SU-DHL-6 (cell line): ENCODE measurements at regions not wholly inside any gene's neighbourhood (a gene's known extent, or its start where the extent isn't known, plus 50 kb on each side); places are given as distances from the start of the nearest gene placed in this dataset.

Experiments
- CTCF ChIP-seq: fragments of 200-600 bp; sonication (generic); IDR thresholded peaks from one replicate; pipeline ENCODE4 v1.5.1; 2017; ENCODE audit warnings: antibody characterized with exemption, mild to moderate bottlenecking, low read length, moderate library complexity; ENCODE audit not compliant: insufficient read depth, poor library complexity, severe bottlenecking
- EZH2phosphoT487 ChIP-seq: fragments of 200-600 bp; sonication (generic), shearing (Covaris generic); conservative IDR thresholded peaks from 2 replicates; pipeline ENCODE4 v1.6.1; 2018; ENCODE audit warnings: mild to moderate bottlenecking, antibody characterized with exemption, low read length, moderate library complexity, mixed read lengths

- TF ChIP-seq CTCF: no peak
- no peak for TF ChIP-seq EZH2phosphoT487
These were observed 672.9 kb upstream of the ACVR2A start for GRCh38 chr2:147171941-147172340.
